BLaER1 (cell line): ENCODE measurements at regions not wholly inside any gene's neighbourhood (a gene's known extent, or its start where the extent isn't known, plus 50 kb on each side); places are given as distances from the start of the nearest gene placed in this dataset.

ENCODE experiments used
- H3K27ac ChIP-seq: shearing (Covaris generic); formaldehyde crosslinking; 2 replicates; pipeline ENCODE4 v1.8.1; 2022
- H3K27me3 ChIP-seq: shearing (Covaris generic); formaldehyde crosslinking; 2 replicates; pipeline ENCODE4 v1.8.1; 2022
- H3K36me3 ChIP-seq: shearing (Covaris generic); formaldehyde crosslinking; 2 replicates; pipeline ENCODE4 v1.8.1; 2022
- H3K4me1 ChIP-seq: shearing (Covaris generic); formaldehyde crosslinking; 2 replicates; pipeline ENCODE4 v1.8.1; 2022
- H3K4me2 ChIP-seq: shearing (Covaris generic); formaldehyde crosslinking; 2 replicates; pipeline ENCODE4 v1.8.1; 2022
- H3K4me3 ChIP-seq: shearing (Covaris generic); formaldehyde crosslinking; 2 replicates; pipeline ENCODE4 v1.8.1; 2022
- H3K9ac ChIP-seq: shearing (Covaris generic); formaldehyde crosslinking; 2 replicates; pipeline ENCODE4 v1.8.1; 2022
- H3K9me3 ChIP-seq: shearing (Covaris generic); formaldehyde crosslinking; 2 replicates; pipeline ENCODE4 v1.8.1; 2022
- H4K20me1 ChIP-seq: shearing (Covaris generic); formaldehyde crosslinking; 2 replicates; pipeline ENCODE4 v1.8.1; 2022
- Cebpa-rat ChIP-seq: shearing (Covaris generic); IDR thresholded peaks from 2 replicates; pipeline ENCODE4 v1.8.1; 2022

DNA sequence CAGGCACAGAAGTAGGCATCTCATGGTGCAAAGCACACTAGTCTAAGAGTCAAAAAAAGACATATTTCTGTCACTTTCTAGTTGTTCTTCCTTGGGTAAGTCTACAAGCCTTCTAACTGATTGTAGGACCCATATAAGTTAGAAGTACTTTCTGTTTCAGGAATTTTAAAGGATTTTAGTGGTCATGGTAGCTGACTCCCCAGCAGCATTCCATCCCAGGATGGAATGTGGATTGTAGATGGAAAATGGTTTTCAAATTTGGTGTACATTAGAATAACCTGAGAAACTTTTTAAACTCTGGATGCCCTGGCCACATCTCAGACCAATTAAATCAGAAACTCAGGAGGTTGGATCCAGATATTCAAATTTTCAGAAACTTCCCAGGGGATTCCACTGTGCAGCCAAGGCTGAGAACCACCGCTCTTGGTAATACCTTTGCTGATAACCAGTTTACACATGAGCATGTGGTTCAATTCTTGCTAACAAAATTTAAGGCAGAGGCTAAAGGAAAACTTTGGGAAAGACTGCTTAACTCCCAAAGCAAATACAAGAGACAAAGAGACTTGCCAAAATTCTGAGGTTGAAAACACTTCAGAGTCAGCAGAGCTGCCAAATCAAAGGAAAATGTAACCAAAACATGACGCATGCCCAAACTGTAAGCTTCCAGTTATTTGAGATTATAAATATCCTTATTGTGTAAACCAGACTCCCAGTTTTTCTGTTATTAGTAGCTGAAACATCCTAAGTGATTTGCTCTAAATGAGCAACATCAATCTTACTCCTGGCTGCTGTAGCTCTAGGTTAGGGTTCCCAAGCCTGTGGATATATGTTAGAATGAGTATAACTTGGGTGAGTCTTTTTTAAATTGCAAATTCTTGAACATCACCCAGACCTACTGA lies 145.4 kb upstream of the MTAP start:
- Histone ChIP-seq H3K4me3 (no peak overlapping the region), H3K4me2 (no peak overlapping the region), H3K9me3 (no peaks in the 10 kb centered on the region), H3K4me1 (no peaks in the 10 kb centered on the region), H3K27ac (no peak overlapping the region), H4K20me1 (no peaks in the 10 kb centered on the region), H3K27me3 (no peaks in the 10 kb centered on the region), H3K9ac (no peak overlapping the region), H3K36me3 (no peaks in the 10 kb centered on the region)
- TF ChIP-seq Cebpa-rat, result no peak

- no peaks in the 10 kb centered on the region for H3K27me3 ChIP-seq
- no peaks in the 10 kb centered on the region for H3K36me3 ChIP-seq
- H3K9ac ChIP-seq, result no peak overlapping the region
- no peak overlapping the region for H3K4me3 ChIP-seq
- no peaks in the 10 kb centered on the region for H3K4me1 ChIP-seq
- H3K9me3 ChIP-seq, result no peaks in the 10 kb centered on the region
- no peaks in the 10 kb centered on the region for H4K20me1 ChIP-seq
- no peak overlapping the region for H3K27ac ChIP-seq
- no peak overlapping the region for H3K4me2 ChIP-seq
- no peak for TF ChIP-seq Cebpa-rat
These were observed 144.3 kb upstream of the MTAP start for GRCh38 chr9:21657966-21658667.

DNA sequence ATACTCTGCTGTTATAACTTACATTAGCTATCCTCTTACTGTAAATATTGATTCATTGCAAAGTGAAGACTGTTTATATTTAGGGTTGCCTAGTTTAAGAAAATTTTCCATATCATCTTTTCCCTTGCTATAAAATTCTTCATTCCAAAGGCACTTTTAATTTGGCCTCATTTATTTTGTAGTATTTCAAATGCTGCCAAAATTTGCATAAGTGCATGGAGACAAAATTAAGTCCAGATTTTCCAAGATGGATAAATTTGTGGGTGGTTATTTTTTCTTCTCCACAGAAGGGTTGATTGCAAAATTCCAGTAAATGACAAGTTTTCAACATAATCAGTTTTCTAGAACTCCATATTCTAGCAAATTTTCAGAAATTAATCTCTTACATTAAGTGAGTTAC lies 141.5 kb upstream of the MTAP start:
- TF ChIP-seq Cebpa-rat, result no peak
- no peak overlapping the region for H3K4me3 ChIP-seq
- H3K9ac ChIP-seq, result no peak overlapping the region
- H3K9me3 ChIP-seq, result no peaks in the 10 kb centered on the region
- H3K27ac ChIP-seq, result no peak overlapping the region
- H3K27me3 ChIP-seq, result no peaks in the 10 kb centered on the region
- H3K36me3 ChIP-seq, result no peaks in the 10 kb centered on the region
- H3K4me2 ChIP-seq, result no peak overlapping the region
- H3K4me1 ChIP-seq, result no peaks in the 10 kb centered on the region
- no peaks in the 10 kb centered on the region for H4K20me1 ChIP-seq

- no peak overlapping the region for H3K27ac ChIP-seq
- TF ChIP-seq Cebpa-rat, result no peak
- H3K4me2 ChIP-seq, result no peak overlapping the region
- no peaks in the 10 kb centered on the region for H3K27me3 ChIP-seq
- no peak overlapping the region for H3K4me3 ChIP-seq
- no peaks in the 10 kb centered on the region for H3K4me1 ChIP-seq
- no peak overlapping the region for H3K9ac ChIP-seq
- H3K36me3 ChIP-seq, result no peaks in the 10 kb centered on the region
- H3K9me3 ChIP-seq, result no peaks in the 10 kb centered on the region
- H4K20me1 ChIP-seq, result no peaks in the 10 kb centered on the region
These were observed 140.8 kb upstream of the MTAP start for GRCh38 chr9:21661626-21662025.

DNA sequence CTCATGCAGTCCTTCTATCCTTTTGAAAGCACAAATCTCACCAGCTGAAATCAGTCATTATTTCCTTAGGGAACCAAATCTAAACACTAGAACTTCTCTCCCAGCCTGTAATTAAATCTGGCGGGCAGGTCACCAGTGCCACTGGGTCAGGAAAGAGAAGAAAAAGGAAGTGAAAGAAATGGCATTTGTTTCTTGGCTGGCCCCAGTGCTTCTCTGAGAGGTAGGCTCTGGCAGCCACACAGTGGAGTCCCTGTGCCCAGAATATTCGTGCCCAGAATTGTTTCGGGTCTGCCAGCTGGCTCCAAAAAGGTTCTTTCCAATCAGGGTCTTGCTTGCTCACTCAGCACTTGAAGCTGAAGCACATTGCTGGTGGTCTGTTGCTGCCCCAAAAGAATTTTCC lies 133.9 kb upstream of the MTAP start:
- Histone ChIP-seq H3K9me3 (no peaks in the 10 kb centered on the region), H3K4me2 (no peak overlapping the region), H3K9ac (no peak overlapping the region), H3K27me3 (no peaks in the 10 kb centered on the region), H3K27ac (no peak overlapping the region), H3K4me1 (no peaks in the 10 kb centered on the region), H4K20me1 (no peaks in the 10 kb centered on the region), H3K36me3 (no peaks in the 10 kb centered on the region), H3K4me3 (no peak overlapping the region)
- TF ChIP-seq Cebpa-rat, result no peak

- no peaks in the 10 kb centered on the region for H4K20me1 ChIP-seq
- H3K4me1 ChIP-seq, result no peaks in the 10 kb centered on the region
- no peak overlapping the region for H3K27ac ChIP-seq
- H3K4me2 ChIP-seq, result no peak overlapping the region
- no peak for TF ChIP-seq Cebpa-rat
- H3K36me3 ChIP-seq, result no peaks in the 10 kb centered on the region
- no peaks in the 10 kb centered on the region for H3K27me3 ChIP-seq
- H3K9ac ChIP-seq, result no peak overlapping the region
- H3K4me3 ChIP-seq, result no peak overlapping the region
- H3K9me3 ChIP-seq, result no peaks in the 10 kb centered on the region
These were observed 132.7 kb upstream of the MTAP start for GRCh38 chr9:21669701-21670100.

- no peak for TF ChIP-seq Cebpa-rat
- Histone ChIP-seq H3K4me3 (no peak overlapping the region), H3K9me3 (no peaks in the 10 kb centered on the region), H3K4me2 (no peak overlapping the region), H3K4me1 (no peaks in the 10 kb centered on the region), H3K9ac (no peak overlapping the region), H3K27ac (no peak overlapping the region), H4K20me1 (no peaks in the 10 kb centered on the region), H3K36me3 (no peaks in the 10 kb centered on the region), H3K27me3 (no peaks in the 10 kb centered on the region)
These were observed 132.1 kb upstream of the MTAP start for GRCh38 chr9:21670374-21670773.

- Histone ChIP-seq H4K20me1 (no peaks in the 10 kb centered on the region), H3K27ac (no peak overlapping the region)
These were observed 130.3 kb upstream of the MTAP start for GRCh38 chr9:21672140-21672539.

DNA sequence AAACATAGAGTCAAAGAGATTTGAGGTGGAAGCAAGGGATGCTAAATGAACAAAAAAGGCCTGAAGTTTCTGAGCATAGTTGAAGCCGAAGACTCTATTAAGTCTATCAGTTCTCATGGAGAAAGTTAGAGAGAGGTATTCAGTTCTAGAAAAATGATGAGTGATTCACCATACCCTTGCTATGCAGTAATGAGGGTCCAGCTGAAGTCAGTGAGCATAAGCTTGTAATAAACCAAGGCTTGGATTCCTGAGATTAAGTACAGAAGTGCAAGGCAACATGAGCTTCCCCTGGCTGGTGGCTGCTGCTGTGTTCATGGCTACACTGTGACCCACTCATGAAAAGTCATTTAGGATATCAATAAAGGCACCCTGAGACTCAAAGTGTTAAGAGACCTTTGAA lies 129.7 kb upstream of the MTAP start:
- H4K20me1 ChIP-seq, result no peaks in the 10 kb centered on the region
- H3K4me3 ChIP-seq, result no peak overlapping the region
- no peak for TF ChIP-seq Cebpa-rat
- no peak overlapping the region for H3K27ac ChIP-seq
- no peaks in the 10 kb centered on the region for H3K9me3 ChIP-seq
- H3K4me2 ChIP-seq, result no peak overlapping the region
- H3K36me3 ChIP-seq, result no peaks in the 10 kb centered on the region
- H3K4me1 ChIP-seq, result no peaks in the 10 kb centered on the region
- no peaks in the 10 kb centered on the region for H3K27me3 ChIP-seq
- H3K9ac ChIP-seq, result no peak overlapping the region

More at GRCh38 chr9:21672140-21672539, 130.3 kb upstream of the MTAP start:
- Histone ChIP-seq H3K4me3 (no peak overlapping the region), H3K36me3 (no peaks in the 10 kb centered on the region), H3K27me3 (no peaks in the 10 kb centered on the region), H3K9ac (no peak overlapping the region), H3K9me3 (no peaks in the 10 kb centered on the region), H3K4me1 (no peaks in the 10 kb centered on the region), H3K4me2 (no peak overlapping the region)
- TF ChIP-seq Cebpa-rat, result no peak

- H3K9ac ChIP-seq, result no peak overlapping the region
- H3K27ac ChIP-seq, result no peak overlapping the region
- no peaks in the 10 kb centered on the region for H3K9me3 ChIP-seq
- no peak for TF ChIP-seq Cebpa-rat
- no peaks in the 10 kb centered on the region for H3K4me1 ChIP-seq
- H3K36me3 ChIP-seq, result no peaks in the 10 kb centered on the region
- H3K27me3 ChIP-seq, result no peaks in the 10 kb centered on the region
- H3K4me2 ChIP-seq, result no peak overlapping the region
- H4K20me1 ChIP-seq, result no peaks in the 10 kb centered on the region
- H3K4me3 ChIP-seq, result no peak overlapping the region
These were observed 127.5 kb upstream of the MTAP start for GRCh38 chr9:21674894-21675293.
